ENCODE measurements at regions not wholly inside any gene's neighbourhood (a gene's known extent, or its start where the extent isn't known, plus 50 kb on each side); places are given as distances from the start of the nearest gene placed in this dataset.

DNA sequence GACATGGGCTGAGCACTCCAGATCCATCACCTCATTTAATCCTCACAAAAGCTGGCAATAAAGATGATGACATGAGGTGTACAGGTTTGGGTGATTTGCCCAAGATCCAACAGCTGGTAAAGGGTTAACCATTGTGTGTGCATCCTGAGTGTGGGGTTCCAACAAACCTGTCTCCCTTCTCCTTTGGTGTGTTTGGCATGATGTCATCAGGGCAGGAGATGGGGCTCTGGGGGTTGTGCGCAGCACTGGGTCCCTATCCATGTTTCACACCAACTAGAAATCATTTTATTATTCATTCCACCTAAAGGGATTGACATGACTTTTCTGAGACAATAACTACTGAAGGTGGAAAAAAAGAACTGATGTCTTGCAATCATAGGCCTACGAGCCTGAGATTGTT, 452.5 kb downstream of the SIPA1L2 start:
- ChIA-PET CTCF (interaction anchor here (0.7 kb wide), 1 partner anchor 9 kb away, joined by 3 read pairs; no protein-coding TSS in a partner anchor), POLR2A (no interaction called here)
- TF ChIP-seq, protein P1, sequence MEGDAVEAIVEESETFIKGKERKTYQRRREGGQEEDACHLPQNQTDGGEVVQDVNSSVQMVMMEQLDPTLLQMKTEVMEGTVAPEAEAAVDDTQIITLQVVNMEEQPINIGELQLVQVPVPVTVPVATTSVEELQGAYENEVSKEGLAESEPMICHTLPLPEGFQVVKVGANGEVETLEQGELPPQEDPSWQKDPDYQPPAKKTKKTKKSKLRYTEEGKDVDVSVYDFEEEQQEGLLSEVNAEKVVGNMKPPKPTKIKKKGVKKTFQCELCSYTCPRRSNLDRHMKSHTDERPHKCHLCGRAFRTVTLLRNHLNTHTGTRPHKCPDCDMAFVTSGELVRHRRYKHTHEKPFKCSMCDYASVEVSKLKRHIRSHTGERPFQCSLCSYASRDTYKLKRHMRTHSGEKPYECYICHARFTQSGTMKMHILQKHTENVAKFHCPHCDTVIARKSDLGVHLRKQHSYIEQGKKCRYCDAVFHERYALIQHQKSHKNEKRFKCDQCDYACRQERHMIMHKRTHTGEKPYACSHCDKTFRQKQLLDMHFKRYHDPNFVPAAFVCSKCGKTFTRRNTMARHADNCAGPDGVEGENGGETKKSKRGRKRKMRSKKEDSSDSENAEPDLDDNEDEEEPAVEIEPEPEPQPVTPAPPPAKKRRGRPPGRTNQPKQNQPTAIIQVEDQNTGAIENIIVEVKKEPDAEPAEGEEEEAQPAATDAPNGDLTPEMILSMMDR (IDR thresholded peaks at IDR 0.05; ENCODE audit: control extremely low read depth, extremely low read depth, low read depth, missing control alignments), result no peak
- no peak for DNase-seq (ENCODE audit: extremely low spot score)

DNA sequence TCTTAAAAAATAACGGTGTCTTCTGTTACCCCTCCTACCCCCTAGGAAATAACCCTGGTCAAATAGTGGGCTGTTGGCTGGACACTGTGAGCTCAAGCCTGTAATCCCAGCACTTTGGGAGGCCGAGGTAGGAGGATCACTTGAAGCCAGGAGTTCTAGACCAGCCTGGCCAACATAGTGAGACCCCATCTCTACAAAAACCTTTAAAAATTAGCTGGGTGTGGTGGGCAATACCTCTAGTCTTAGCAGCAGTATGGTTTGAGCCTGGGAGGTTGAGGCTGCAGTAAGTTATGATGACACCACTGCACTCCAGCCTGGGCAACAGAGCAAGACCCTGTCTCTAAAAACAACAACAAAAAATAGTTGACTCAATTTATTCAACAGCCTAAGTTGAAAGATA, 453.7 kb downstream of the SIPA1L2 start:
- no peak for DNase-seq (ENCODE audit: extremely low spot score)
- TF ChIP-seq, protein P1 (IDR thresholded peaks at IDR 0.05; ENCODE audit: control extremely low read depth, extremely low read depth, low read depth, missing control alignments), result no peak
- ChIA-PET POLR2A (no interaction called here), CTCF (no interaction called here)

DNA sequence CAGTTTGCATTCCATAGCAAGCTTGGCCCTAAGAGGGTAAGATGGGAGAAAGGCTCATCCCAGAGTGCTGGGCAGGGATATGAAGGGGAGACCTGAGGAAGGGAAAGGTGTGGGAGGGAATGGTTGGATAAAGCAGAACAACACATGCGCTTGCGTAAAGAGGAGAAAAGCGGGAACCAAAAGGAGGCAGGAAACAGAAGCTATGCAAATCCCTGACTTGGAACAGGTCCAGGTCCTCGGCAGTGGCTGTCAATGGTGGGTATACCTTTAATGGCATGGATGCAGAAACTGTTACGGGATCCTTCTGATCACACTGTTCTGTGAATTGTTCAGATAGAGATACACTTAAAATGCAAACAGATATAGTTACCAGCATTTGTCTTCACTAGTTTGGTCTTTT, 455.6 kb downstream of the SIPA1L2 start:
- no peak for DNase-seq (ENCODE audit: extremely low spot score)
- TF ChIP-seq, protein P1 (IDR thresholded peaks at IDR 0.05; ENCODE audit: control extremely low read depth, extremely low read depth, low read depth, missing control alignments), result no peak
- POLR2A ChIA-PET, result no interaction called here

DNA sequence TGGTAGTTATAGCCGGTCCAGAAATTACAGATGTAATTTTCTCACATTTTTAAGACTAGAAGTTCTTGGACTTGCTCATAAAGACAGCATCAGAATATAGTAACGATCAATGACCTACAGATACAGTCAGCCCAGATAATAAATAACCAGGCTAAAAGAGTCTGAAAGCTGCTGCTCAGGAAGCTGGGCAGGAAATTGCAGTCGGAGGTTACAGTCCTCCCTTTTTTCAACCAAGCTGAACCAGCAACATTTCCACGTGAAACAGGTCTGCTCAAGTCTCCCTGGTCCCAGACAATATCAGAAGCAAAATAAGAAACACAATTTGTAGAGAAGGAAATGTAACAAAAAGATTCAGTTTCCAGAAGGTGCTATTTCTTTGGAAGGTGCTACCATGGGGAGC, 457.4 kb downstream of the SIPA1L2 start:
- POLR2A ChIA-PET, result no interaction called here
- CTCF ChIA-PET, result no interaction called here
- DNase-seq (ENCODE audit: extremely low spot score), result no peak
- TF ChIP-seq, protein P1 (IDR thresholded peaks at IDR 0.05; ENCODE audit: control extremely low read depth, extremely low read depth, low read depth, missing control alignments), result no peak

More for the DNA sequence above, 455.6 kb downstream of the SIPA1L2 start:
- CTCF ChIA-PET, result no interaction called here

DNA sequence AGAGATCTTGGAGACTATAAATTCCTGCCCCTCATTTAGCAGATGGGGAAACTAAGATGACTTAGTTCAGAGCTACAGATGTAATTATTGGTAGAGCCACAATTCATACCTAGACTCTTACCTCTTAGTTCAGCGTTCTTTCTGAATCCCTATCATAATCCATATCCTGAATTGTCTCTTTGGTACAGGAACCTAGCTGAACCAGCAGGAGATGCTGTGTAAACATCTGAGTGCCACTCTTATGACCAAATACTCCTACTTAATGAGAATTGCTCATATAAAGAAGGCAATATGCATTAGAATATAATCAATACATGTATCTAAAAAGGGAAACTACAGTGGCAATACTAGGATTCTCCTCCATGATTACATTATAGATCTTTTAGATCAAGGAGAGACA, 459.0 kb downstream of the SIPA1L2 start:
- CTCF ChIA-PET, result interaction anchor here (1.5 kb wide), 1 partner anchor 10 kb away, joined by 3 read pairs; no protein-coding TSS in a partner anchor
- DNase-seq (ENCODE audit: extremely low spot score), result no peak

DNA sequence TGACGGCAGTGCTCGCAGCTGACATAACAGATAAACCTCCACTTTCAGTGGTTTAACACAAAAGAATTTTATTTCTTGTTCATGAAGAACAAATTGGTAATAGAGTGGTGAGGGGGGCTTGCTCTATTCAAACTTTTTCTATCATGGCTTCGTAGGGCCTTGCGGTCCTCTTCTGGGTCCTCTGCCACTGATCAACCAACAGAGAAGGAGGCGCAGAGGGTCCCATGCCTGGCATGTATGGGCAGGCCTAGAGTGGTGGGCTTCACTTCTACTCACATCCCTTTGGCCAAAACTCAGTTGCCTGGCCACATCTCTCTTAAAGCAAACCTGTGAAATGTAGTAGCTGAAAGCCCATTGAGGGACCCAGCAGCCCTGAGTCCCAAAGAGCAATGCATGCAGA, 460.5 kb downstream of the SIPA1L2 start:
- DNase-seq (ENCODE audit: extremely low spot score), result no peak
- TF ChIP-seq, protein P1 (IDR thresholded peaks at IDR 0.05; ENCODE audit: control extremely low read depth, extremely low read depth, low read depth, missing control alignments), result no peak
- CTCF ChIA-PET, result interaction anchor here (1.0 kb wide), 1 partner anchor 54 kb away, joined by 3 read pairs; no protein-coding TSS in a partner anchor
- POLR2A ChIA-PET, result no interaction called here

More for the DNA sequence above, 459.0 kb downstream of the SIPA1L2 start:
- TF ChIP-seq, protein P1 (IDR thresholded peaks at IDR 0.05; ENCODE audit: control extremely low read depth, extremely low read depth, low read depth, missing control alignments), result no peak
- POLR2A ChIA-PET, result no interaction called here

DNA sequence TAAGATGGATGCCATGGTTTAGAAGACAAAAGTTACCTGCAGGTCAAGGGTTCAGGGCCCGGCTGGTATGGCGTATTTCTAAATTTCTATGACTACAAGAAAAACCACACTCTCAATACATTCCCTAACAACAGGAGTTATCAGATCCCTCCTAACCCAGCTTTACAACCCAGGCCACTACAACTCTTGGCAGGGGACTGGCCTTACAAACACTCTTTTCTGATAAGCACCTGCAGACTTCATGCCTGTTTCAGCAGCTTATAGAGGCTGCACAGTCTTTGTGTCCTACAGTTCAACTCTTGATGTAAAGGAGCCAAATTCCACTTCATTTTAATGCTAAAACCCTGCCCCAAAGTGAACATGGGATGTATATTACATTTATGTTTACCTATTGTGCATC, 461.4 kb downstream of the SIPA1L2 start:
- no peak for DNase-seq (ENCODE audit: extremely low spot score)
- TF ChIP-seq, protein P1 (IDR thresholded peaks at IDR 0.05; ENCODE audit: control extremely low read depth, extremely low read depth, low read depth, missing control alignments), result no peak
- ChIA-PET POLR2A (no interaction called here), CTCF (interaction anchor here (0.7 to 1.5 kb wide), 3 partner anchors 8 to 53 kb away, joined by 3 to 4 read pairs (median 3); no protein-coding TSS in a partner anchor)

Data from GM10248 (cell line).